ENCODE measurements at regions not wholly inside any gene's neighbourhood (a gene's known extent, or its start where the extent isn't known, plus 50 kb on each side); places are given as distances from the start of the nearest gene placed in this dataset.

DNA sequence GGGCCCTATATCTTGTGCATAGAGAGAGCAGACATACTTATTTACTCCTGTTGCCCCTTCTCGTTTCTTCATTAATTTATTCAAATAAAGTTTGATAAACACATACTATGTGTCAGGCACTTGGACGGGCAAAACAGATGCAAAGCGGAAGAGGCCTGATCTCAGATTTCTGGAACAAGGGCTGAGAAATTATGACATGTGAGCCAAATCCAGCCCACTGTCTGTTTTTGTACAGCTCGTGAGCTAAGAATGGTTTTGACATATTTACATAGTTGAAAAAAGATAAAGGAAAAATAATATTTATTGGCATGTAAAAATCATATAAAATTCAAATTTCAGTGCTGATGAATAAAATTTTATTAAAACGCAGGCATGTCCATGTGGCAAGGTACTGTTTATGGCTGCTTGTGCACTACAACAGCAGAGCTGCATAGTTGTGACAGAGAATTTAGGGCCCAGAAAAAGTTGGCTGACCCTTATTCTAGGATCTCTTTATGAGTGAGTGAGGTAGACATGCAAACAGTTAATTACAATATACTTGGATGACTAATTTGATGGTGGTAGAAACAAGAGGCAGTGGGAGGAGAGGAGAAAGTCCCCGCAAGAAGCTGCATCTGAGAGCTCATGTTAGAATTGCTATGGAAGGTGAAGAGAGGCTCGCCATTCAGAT, 68.1 kb upstream of the ITPRID1 start:
- no peak for DNase-seq
- intact Hi-C loops (cut with DNase I) = no loop called here
- no peak for ATAC-seq (ENCODE audit: poor library complexity)

DNA sequence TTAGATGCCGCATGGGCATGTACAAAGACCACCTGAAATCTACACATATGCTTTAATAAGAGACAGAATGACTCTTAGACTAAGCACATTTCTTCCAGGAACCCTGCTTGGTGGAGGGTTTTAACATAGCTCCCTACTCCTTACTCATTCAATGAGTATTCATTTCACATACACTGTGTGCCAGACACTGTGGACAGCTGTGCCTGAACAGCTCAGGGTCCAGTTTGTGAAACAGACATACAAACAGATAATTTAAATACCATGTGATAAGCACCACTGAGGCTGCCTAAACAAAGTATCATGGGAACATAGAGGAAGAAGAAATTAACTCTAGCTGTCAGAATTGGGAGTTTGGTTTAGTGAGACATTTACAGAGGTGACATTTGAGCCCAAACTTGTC, 65.2 kb upstream of the ITPRID1 start:
- ATAC-seq (ENCODE audit: poor library complexity) (no peak), DNase-seq (no peak)
- intact Hi-C loops (cut with DNase I) = no loop called here

DNA sequence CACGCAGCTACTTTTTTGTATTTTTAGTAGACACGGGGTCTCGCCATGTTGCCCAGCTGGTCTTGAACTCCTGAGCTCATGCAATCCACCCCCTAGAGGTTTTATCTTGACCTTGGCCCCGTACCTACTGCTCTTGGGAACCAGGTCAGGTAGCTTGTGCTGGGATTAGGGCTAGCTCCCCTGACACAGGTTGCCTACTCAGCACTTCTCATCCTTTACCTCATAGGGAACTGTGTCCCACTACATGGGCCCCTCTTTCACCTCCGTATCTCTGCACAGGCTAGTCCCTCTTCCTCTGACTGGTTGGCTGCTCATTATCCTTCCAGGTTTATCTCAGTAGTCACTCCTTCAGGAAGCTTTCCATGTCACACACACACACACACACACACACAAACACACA, 58.0 kb upstream of the ITPRID1 start:
- intact Hi-C loops (cut with DNase I) = no loop called here
- DNase-seq (no peak), ATAC-seq (ENCODE audit: poor library complexity) (no peak)

DNA sequence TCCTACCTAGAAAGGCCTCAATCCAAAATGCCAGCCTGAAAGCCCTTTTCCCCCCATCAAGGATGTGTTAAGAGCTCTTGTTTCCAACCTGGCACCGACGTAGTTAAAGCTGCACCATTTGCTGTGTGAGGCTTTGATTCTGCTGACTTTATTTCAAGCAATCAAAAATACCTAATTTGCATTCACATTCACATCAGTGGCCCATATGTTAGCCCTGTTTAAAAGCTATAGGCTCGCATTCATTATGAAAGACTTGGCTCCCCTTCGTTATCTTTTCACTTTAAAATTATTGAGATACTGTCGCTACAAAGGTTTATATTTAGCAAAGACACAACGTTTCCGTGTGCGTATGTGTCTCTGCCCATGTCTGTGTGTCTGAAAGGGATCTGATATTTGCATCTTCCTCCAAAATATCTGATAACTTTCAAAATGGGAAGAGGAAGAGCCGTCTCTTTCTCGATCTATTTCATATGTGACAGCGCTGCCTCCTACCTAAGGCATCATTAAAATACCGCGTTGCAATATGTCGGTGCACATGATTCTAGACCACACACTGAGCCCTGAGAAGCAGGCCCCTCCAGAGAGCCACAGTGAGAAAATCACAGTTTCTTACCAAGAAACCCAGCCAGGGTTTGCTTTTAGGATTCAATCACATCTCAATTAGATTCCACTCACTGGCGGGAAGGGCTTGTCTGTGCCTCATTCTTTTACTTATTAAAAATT, 57.1 kb upstream of the ITPRID1 start:
- DNase-seq (no peak), ATAC-seq (ENCODE audit: poor library complexity) (no peak)

DNA sequence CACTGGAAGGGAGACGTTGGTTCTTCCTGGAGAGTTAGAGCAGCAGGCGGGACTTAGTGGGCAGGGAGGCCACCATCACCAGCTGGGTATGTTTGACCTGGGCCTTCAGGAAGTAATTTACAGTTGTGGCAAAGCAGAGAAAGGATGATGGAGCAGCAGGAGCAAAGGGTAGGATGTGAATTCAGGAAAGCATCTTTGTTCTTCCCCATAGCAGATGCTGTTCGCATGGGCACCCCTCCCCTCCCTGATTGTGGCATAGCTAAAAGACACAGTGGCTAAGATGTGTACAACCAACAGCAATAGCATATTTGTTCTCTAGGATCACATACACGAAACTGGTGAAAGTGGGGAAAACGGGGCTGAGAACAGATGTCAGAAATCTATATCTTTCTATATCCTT, 56.3 kb upstream of the ITPRID1 start:
- ATAC-seq (ENCODE audit: poor library complexity) (no peak), DNase-seq (no peak)
- intact Hi-C loops (cut with DNase I) = no loop called here

More for the DNA sequence above, 57.1 kb upstream of the ITPRID1 start:
- intact Hi-C loops (cut with DNase I) = no loop called here

DNA sequence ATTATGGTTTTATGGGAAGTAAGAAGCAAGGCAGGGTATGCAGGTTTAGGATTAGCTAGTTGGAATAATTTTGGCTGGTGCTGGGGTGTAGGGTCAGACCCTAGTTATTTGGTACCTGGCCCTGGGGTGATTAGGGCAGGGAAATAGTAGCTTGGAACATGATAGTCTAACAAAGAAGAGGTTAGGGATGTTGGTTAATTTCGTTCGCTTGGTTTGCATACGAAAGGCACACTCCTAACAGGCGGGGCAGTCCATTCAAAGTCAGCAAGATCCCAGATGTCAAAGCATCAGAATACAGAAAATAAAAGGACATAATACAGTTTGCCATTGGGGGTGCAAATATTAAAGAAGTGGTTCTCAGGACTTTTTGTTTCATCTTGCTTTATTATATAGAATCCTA, 55.7 kb upstream of the ITPRID1 start:
- intact Hi-C loops (cut with DNase I) = no loop called here

DNA sequence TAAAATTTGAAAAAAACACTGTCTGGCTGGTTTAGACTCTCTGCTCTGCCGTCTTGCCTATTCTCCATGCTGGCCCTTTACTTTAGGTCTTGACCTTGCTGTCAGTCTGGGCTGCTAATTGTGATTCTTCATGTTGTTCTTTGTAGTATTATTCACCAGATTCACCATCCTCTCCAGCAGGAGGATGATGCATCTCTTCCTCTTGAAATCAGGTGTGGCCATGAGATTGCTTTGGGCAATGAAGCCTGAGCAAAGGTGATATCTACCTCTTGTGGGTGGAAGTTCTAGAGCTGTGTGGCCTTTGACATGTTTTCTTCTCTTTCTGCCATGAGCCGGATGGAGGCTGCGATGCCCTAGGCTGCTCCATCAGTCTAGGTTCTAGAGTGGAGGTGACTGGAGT, 51.3 kb upstream of the ITPRID1 start:
- DNase-seq (no peak), ATAC-seq (ENCODE audit: poor library complexity) (no peak)
- intact Hi-C loops (cut with DNase I) = no loop called here

More for the DNA sequence above, 55.7 kb upstream of the ITPRID1 start:
- ATAC-seq (ENCODE audit: poor library complexity) (no peak), DNase-seq (no peak)
